ENCODE measurements at regions not wholly inside any gene's neighbourhood (a gene's known extent, or its start where the extent isn't known, plus 50 kb on each side); places are given as distances from the start of the nearest gene placed in this dataset.

- no peaks in the 10 kb centered on the region for H3K79me2 ChIP-seq (ENCODE audit: control insufficient read depth, insufficient read depth, low read length)
- intact Hi-C loops (cut with micrococcal nuclease) (no loop called here), in situ Hi-C loops (cut with MboI) (no loop called here)
- H3K4me3 ChIP-seq, result no peak overlapping the region
- ChIA-PET CTCF (ENCODE audit: low intra/inter-chr PET ratio) (no interaction called here), POLR2A (no interaction called here)
- H3K9ac ChIP-seq (ENCODE audit: insufficient read depth in 1 of 2, low read depth in 2 of 2, low read length in 2 of 2), result no peak overlapping the region
- H3K9me3 ChIP-seq (replicated peaks; ENCODE audit: control insufficient read depth, insufficient read depth, low read depth, low read length), result no peaks in the 10 kb centered on the region
- DNase-seq (ENCODE audit: extremely low read depth in 1 of 4, low spot score in 3 of 4) (no peak), ATAC-seq (no peak), FAIRE-seq (no peak)
- TF ChIP-seq ZFP36 (IDR thresholded peaks at IDR 0.05; ENCODE audit: low read depth, low read length, partially characterized antibody), result no peak
- no peak for TF ChIP-seq ZNF778 (CRISPR knock-in tag; IDR thresholded peaks at IDR 0.05)
- no peak for TF ChIP-seq ZEB2 (IDR thresholded peaks at IDR 0.05)
- no peak for TF ChIP-seq USF1 (CRISPR knock-in tag; IDR thresholded peaks at IDR 0.05)
- no peak for TF ChIP-seq ZNF436 (CRISPR knock-in tag; IDR thresholded peaks at IDR 0.05)
- TF ChIP-seq ZNF12 (CRISPR knock-in tag; IDR thresholded peaks at IDR 0.05), result no peak
- TF ChIP-seq ZNF280A (IDR thresholded peaks at IDR 0.05; ENCODE audit: low read depth, partially characterized antibody), result no peak
- TF ChIP-seq SMARCC2 (IDR thresholded peaks at IDR 0.05; ENCODE audit: low read depth), result no peak
- no peak for TF ChIP-seq FOXJ3 (CRISPR knock-in tag; IDR thresholded peaks at IDR 0.05)
- no peak for TF ChIP-seq CUX1 (CRISPR knock-in tag; IDR thresholded peaks at IDR 0.05)
- BruUV-seq (replicated peaks), result no TSS peak
- H3K27me3 ChIP-seq (ENCODE audit: control insufficient read depth in 2 of 2, insufficient read depth in 2 of 2, low read length in 2 of 2), result peaks cover 3 to 9% of the 10 kb centered on the region in 2 experiments; a peak in 3 of 5 replicates
- H2AFZ ChIP-seq (ENCODE audit: low read depth, low read length), result no peak overlapping the region
- H4K20me1 ChIP-seq (replicated peaks; ENCODE audit: control insufficient read depth, insufficient read depth, low read length), result no peaks in the 10 kb centered on the region
- H3K4me2 ChIP-seq (ENCODE audit: insufficient read depth, low read length), result no peak overlapping the region
- H3K36me3 ChIP-seq (ENCODE audit: control insufficient read depth, insufficient read depth, low read length), result no peaks in the 10 kb centered on the region
- H3K27ac ChIP-seq (ENCODE audit: extremely low read depth, low read depth, low read length), result no peak overlapping the region
- WGBS (ENCODE audit: insufficient coverage, low coverage, missing lambda C conversion rate), result 13% methylated on average over 28 of the region's 29 CpGs
- H3K4me1 ChIP-seq (replicated peaks in 1 of 2; ENCODE audit: control insufficient read depth in 2 of 2, insufficient read depth in 2 of 2, low read length in 2 of 2), result peaks cover 0 to 4% of the 10 kb centered on the region in 2 experiments; a peak in 1 of 5 replicates
- H3K9me1 ChIP-seq (ENCODE audit: control insufficient read depth, insufficient read depth, low read length), result no peaks in the 10 kb centered on the region
These were observed 136.3 kb downstream of the NUP35 start for GRCh38 chr2:183260527-183260926.
